ENCODE measurements at regions not wholly inside any gene's neighbourhood (a gene's known extent, or its start where the extent isn't known, plus 50 kb on each side); places are given as distances from the start of the nearest gene placed in this dataset.

- DNase-seq (ENCODE audit: low read depth in 2 of 2): no peak
Measured at GRCh38 chr16:66289986-66290385, 76.5 kb upstream of the CDH5 start.

DNA sequence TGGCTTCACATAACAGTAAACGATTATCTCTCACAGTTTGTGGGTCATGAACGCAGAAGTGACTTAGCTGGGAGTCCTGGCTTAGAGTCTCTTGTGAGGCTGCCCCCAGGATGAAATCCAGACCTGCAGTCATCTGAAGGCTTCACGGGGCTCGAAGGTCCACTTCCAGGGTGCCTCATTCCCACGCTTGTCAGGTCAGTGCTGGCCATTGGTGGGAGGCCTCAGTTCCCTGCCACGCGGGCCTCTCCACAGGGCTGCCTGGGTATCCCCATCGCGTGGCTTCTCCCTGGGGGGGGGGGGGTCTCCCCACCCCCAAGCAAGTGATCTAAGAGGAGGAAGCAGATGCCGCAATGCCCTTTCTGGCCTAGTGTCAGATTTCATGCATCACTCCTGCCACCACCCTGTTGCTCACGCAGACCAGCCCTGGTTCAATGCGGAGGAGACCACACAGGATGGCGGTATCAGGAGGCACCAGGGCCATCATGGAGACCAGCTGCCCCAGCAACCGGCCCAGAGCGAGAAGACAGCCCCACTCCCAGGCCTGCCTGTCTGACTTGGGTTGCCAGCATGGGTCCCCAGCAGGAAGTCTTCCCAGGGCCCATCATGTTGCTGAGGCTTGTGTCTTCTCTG is 77.3 kb upstream of the CDH5 start:
- DNase-seq (ENCODE audit: low read depth in 2 of 2): no peak

DNA sequence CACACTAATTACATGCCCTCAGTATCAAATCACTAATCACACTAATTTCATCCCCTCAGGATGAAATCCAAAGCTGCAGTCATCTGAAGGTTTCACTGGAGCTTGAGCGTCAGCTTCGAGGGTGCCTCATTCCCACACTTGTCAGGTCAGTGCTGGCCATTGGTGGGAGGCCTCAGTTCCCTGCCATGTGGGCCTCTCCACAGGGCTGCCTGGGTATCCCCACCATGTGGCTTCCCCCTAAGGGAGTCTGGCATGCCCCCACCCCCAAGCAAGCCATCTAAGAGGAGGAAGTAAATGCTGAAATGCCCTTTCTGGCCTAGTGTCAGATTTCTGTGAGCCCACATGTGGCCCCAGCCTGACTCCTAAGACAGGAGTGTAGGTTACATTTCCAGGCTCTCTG is 78.6 kb upstream of the CDH5 start:
- DNase-seq (ENCODE audit: low read depth in 2 of 2): no peak

- no peak for DNase-seq (ENCODE audit: low read depth in 2 of 2)
Measured at GRCh38 chr16:66287416-66287815, 79.1 kb upstream of the CDH5 start.

DNA sequence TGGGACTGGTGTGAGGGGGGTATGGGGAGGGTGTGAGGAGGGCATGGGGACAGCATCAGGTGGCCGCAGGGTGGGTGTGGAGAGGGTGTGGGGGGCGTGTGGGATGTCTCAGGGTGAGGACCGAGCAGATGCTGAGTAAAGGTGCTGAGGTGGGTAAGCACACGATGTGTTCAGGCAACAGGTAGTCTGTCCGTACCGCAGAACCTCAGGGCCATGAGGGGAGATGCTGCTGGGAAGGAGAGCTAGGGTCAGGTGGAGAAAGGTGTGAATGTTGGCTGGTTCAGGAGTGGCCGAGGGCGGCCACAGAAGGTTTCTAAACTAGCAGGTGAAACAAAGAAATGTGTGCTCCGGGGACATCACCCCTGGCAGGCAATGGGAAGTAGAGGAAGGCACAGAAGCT is 80.0 kb upstream of the CDH5 start:
- DNase-seq (ENCODE audit: low read depth in 2 of 2): no peak

GRCh38 chr16:66278604-66279262 is 87.8 kb upstream of the CDH5 start:
- no peak for DNase-seq (ENCODE audit: low read depth in 2 of 2)

GRCh38 chr16:66278111-66278531 is 88.4 kb upstream of the CDH5 start:
- no peak for DNase-seq (ENCODE audit: low read depth in 2 of 2)

DNA sequence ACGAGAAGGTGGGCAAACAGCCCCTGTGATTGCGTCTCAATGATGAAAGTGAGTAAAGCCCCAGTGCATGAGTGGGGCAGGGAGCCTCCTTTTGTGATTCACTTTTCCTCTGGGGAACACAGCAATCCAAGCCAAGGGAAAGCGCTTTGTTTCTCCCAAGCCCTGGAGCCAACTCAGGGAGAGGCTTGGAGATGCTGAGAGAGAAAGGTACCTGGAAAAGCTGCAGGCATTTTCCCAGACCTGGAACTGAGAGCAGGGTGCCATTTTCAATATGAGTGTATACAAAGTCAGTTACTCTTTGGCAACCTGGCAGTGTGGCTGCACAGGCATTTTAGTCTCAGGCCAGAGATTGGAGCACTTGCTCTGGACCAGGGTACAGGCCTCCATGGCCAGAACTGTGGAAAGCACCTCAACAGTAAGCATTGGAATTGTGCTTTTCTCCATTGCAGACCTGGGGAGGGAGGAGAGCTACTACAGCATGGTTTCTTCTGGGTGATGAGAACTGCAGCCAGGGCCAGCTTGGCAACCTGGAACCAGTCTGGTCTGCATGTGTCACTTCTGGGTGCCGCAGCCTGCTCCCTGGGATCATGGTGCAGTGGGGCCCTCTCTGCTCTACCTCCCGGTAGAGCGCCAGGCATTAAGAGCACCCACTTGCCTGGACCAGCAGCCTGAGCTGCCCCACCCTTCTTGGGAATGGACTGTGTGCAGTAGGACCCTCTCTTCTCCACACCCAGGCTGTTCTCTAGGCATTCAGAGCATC is 89.0 kb upstream of the CDH5 start:
- DNase-seq (ENCODE audit: low read depth in 2 of 2): no peak

DNA sequence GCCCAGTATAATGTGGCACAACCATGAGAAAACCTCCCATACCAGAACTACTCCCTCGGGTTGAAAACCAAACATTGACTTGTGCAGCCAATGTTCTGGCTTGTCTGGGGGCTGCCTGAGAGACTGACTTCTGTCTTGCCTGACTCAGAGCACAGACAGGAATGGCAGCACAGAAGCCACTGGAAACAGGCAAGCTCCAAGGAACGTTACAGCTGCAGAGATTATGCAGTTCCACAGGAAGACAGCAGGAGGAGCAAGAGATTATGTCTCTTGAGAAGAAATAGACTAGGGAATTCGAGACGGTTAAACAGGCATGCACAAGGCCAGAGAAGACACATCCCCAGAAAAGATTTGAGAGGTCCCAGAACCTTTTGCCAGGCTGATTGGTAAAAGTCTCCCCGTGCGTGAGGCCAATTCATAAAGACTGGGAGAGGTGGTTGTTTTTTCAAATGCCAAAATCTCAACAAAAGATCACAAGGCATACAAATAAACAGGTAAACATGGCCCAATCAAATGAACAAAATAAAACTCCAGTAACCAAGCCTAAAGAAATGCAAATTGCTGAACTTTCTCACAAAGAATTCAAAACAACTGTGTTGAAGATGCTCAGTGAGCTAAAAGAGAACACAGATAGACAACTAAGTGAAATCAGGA is 90.6 kb upstream of the CDH5 start:
- peak; percentile 61 to 74 for DNase-seq (ENCODE audit: low read depth in 2 of 2)

- peak; percentile 38 to 45 for DNase-seq (ENCODE audit: low read depth in 2 of 2)
Measured at GRCh38 chr16:66274335-66275110, 92.0 kb upstream of the CDH5 start.

- DNase-seq (ENCODE audit: low read depth in 2 of 2): no peak
Measured at GRCh38 chr16:66273644-66274334, 92.7 kb upstream of the CDH5 start.

DNA sequence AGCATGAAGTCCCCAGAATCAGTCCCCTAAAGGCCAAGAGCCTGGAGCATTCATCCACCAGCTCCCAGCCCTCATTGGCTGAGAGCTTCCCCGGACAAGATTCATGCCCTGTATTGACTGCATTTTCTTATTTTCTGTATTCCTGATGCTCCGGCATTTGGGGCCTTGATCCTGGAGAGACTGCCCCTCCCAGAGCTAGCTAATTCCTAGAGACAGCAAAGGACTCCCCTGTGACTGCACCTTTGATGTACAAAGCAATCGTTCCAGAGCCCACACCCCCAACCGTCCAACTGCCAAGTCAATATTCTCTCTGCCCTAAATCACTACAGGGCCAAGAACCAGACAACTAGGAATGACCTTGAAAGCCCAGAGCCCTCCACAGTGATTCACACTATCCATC is 93.4 kb upstream of the CDH5 start:
- DNase-seq (ENCODE audit: low read depth in 2 of 2): no peak

GRCh38 chr16:66272461-66272860 is 94.0 kb upstream of the CDH5 start:
- no peak for DNase-seq (ENCODE audit: low read depth in 2 of 2)

GRCh38 chr16:66271074-66272060 is 95.1 kb upstream of the CDH5 start:
- DNase-seq (ENCODE audit: low read depth in 2 of 2): no peak

GRCh38 chr16:66270333-66270927 is 96.1 kb upstream of the CDH5 start:
- DNase-seq (ENCODE audit: low read depth in 2 of 2): peak; percentile 40 to 59

- DNase-seq (ENCODE audit: low read depth in 2 of 2): no peak
Measured at GRCh38 chr16:66269617-66270332, 96.7 kb upstream of the CDH5 start.

GRCh38 chr16:66267292-66268014 is 99.0 kb upstream of the CDH5 start:
- no peak for DNase-seq (ENCODE audit: low read depth in 2 of 2)

All from lung microvascular endothelial cell (primary cell).